Skeletal muscle tissue (tissue), 3 donors: ENCODE measurements at regions not wholly inside any gene's neighbourhood (a gene's known extent, or its start where the extent isn't known, plus 50 kb on each side); places are given as distances from the start of the nearest gene placed in this dataset.

Source experiments
- H3K27ac ChIP-seq: one replicate; pipeline ENCODE4 v1.7.0; 2013; ENCODE audit warnings: mild to moderate bottlenecking, low read depth, low read length, inconsistent platforms
- H3K27me3 ChIP-seq, 3 donors: one replicate each; pipeline ENCODE4 v1.7.0; 2013; ENCODE audit warnings: low read length in 3 of 3; ENCODE audit not compliant: control insufficient read depth in 3 of 3, insufficient read depth in 3 of 3
- H3K36me3 ChIP-seq, 3 donors: one replicate each; pipeline ENCODE4 v1.7.0; 2013; ENCODE audit warnings: low read length in 3 of 3; ENCODE audit not compliant: control insufficient read depth in 3 of 3, insufficient read depth in 3 of 3
- H3K4me1 ChIP-seq, 3 donors: one replicate each; pipeline ENCODE4 v1.7.0; 2013; ENCODE audit warnings: low read length in 3 of 3, mild to moderate bottlenecking in 3 of 3; ENCODE audit not compliant: control insufficient read depth in 3 of 3, insufficient read depth in 3 of 3
- H3K4me3 ChIP-seq, 3 donors: one replicate each; pipeline ENCODE4 v1.7.0; 2013; ENCODE audit warnings: low read length in 3 of 3
- H3K9ac ChIP-seq, 3 donors: one replicate each; pipeline ENCODE4 v1.7.0; 2013; ENCODE audit warnings: low read length in 3 of 3, mild to moderate bottlenecking in 3 of 3, moderate library complexity in 2 of 3, low read depth in 1 of 3
- H3K9me3 ChIP-seq, 3 donors: one replicate each; pipeline ENCODE4 v1.7.0; 2013; ENCODE audit warnings: low read length in 3 of 3; ENCODE audit not compliant: control insufficient read depth in 3 of 3
- donor health status: Osteomylitis.

- Histone ChIP-seq H3K4me1 (no peaks in the 10 kb centered on the region), H3K36me3 (no peaks in the 10 kb centered on the region), H3K9ac (no peak overlapping the region), H3K9me3 (no peaks in the 10 kb centered on the region), H3K27ac (no peak overlapping the region), H3K4me3 (no peak overlapping the region), H3K27me3 (no peaks in the 10 kb centered on the region)
These were observed 537.2 kb downstream of the KCNJ3 start for GRCh38 chr2:155235710-155236109.

GRCh38 chr2:155223781-155224406 lies 525.4 kb downstream of the KCNJ3 start:
- H3K27me3 ChIP-seq, result no peaks in the 10 kb centered on the region
- no peaks in the 10 kb centered on the region for H3K9me3 ChIP-seq
- no peak overlapping the region for H3K4me3 ChIP-seq
- no peak overlapping the region for H3K9ac ChIP-seq
- no peaks in the 10 kb centered on the region for H3K36me3 ChIP-seq
- no peak overlapping the region for H3K27ac ChIP-seq
- H3K4me1 ChIP-seq, result no peaks in the 10 kb centered on the region

GRCh38 chr2:155218945-155219344 lies 520.5 kb downstream of the KCNJ3 start:
- no peaks in the 10 kb centered on the region for H3K36me3 ChIP-seq
- H3K4me3 ChIP-seq, result no peak overlapping the region
- H3K9me3 ChIP-seq, result no peaks in the 10 kb centered on the region
- no peaks in the 10 kb centered on the region for H3K4me1 ChIP-seq
- no peak overlapping the region for H3K9ac ChIP-seq
- no peak overlapping the region for H3K27ac ChIP-seq
- H3K27me3 ChIP-seq, result no peaks in the 10 kb centered on the region

GRCh38 chr2:155218292-155218924 lies 519.9 kb downstream of the KCNJ3 start:
- Histone ChIP-seq H3K27me3 (no peaks in the 10 kb centered on the region), H3K27ac (no peak overlapping the region), H3K4me3 (no peak overlapping the region), H3K9me3 (no peaks in the 10 kb centered on the region), H3K9ac (no peak overlapping the region), H3K36me3 (no peaks in the 10 kb centered on the region), H3K4me1 (no peaks in the 10 kb centered on the region)

- Histone ChIP-seq H3K36me3 (no peaks in the 10 kb centered on the region), H3K9ac (no peak overlapping the region), H3K27ac (no peak overlapping the region), H3K9me3 (no peaks in the 10 kb centered on the region), H3K4me1 (no peaks in the 10 kb centered on the region), H3K27me3 (no peaks in the 10 kb centered on the region), H3K4me3 (no peak overlapping the region)
These were observed 516.7 kb downstream of the KCNJ3 start for GRCh38 chr2:155215037-155215707.

GRCh38 chr2:155209696-155210450 lies 511.4 kb downstream of the KCNJ3 start:
- Histone ChIP-seq H3K4me1 (no peaks in the 10 kb centered on the region), H3K9ac (no peak overlapping the region), H3K9me3 (no peaks in the 10 kb centered on the region), H3K4me3 (no peak overlapping the region), H3K27ac (no peak overlapping the region), H3K27me3 (no peaks in the 10 kb centered on the region), H3K36me3 (no peaks in the 10 kb centered on the region)

GRCh38 chr2:155203178-155203577 lies 504.7 kb downstream of the KCNJ3 start:
- no peaks in the 10 kb centered on the region for H3K36me3 ChIP-seq
- no peak overlapping the region for H3K27ac ChIP-seq
- H3K4me3 ChIP-seq, result no peak overlapping the region
- H3K27me3 ChIP-seq, result no peaks in the 10 kb centered on the region
- no peaks in the 10 kb centered on the region for H3K9me3 ChIP-seq
- H3K4me1 ChIP-seq, result no peaks in the 10 kb centered on the region
- H3K9ac ChIP-seq, result no peak overlapping the region

GRCh38 chr2:155200753-155201152 lies 502.3 kb downstream of the KCNJ3 start:
- no peak overlapping the region for H3K9ac ChIP-seq
- no peak overlapping the region for H3K27ac ChIP-seq
- no peaks in the 10 kb centered on the region for H3K27me3 ChIP-seq
- no peaks in the 10 kb centered on the region for H3K9me3 ChIP-seq
- no peaks in the 10 kb centered on the region for H3K36me3 ChIP-seq
- H3K4me1 ChIP-seq, result no peaks in the 10 kb centered on the region
- no peak overlapping the region for H3K4me3 ChIP-seq

- Histone ChIP-seq H3K9me3 (no peaks in the 10 kb centered on the region), H3K36me3 (no peaks in the 10 kb centered on the region)
These were observed 491.8 kb downstream of the KCNJ3 start for GRCh38 chr2:155190342-155190741.

GRCh38 chr2:155178921-155179320 lies 480.4 kb downstream of the KCNJ3 start:
- no peak overlapping the region for H3K27ac ChIP-seq
- no peaks in the 10 kb centered on the region for H3K9me3 ChIP-seq
- H3K9ac ChIP-seq, result no peak overlapping the region
- H3K36me3 ChIP-seq, result no peaks in the 10 kb centered on the region
- no peak overlapping the region for H3K4me3 ChIP-seq
- H3K27me3 ChIP-seq, result no peaks in the 10 kb centered on the region
- no peaks in the 10 kb centered on the region for H3K4me1 ChIP-seq

More at GRCh38 chr2:155190342-155190741, 491.8 kb downstream of the KCNJ3 start:
- H3K9ac ChIP-seq, result no peak overlapping the region
- H3K27me3 ChIP-seq, result no peaks in the 10 kb centered on the region
- no peaks in the 10 kb centered on the region for H3K4me1 ChIP-seq
- H3K27ac ChIP-seq, result no peak overlapping the region
- H3K4me3 ChIP-seq, result no peak overlapping the region
